ENCODE measurements at regions not wholly inside any gene's neighbourhood (a gene's known extent, or its start where the extent isn't known, plus 50 kb on each side); places are given as distances from the start of the nearest gene placed in this dataset.

DNA sequence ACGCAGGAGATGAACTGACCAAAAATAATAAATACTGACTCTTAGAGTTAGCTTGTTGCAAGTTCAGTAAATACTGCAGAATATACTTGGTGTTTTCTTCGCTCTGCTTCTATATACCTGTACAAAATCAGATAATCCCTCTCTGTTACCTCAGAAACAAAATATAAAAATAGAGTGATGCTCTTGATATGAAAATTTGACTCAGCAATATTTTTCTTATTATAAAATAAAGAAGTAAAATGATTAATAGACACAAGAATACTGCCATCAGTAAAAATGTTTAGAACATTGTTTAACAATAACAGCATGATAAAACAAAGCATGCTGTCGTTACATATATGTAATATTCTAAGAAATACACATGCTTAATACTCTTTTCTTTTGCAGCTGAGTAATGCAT is 1366.9 kb upstream of the EYS start:
- no peaks in the 10 kb centered on the region for H3K9me3 ChIP-seq (ENCODE audit: severe bottlenecking)
- no peak overlapping the region for H3K27ac ChIP-seq
- no peaks in the 10 kb centered on the region for H3K27me3 ChIP-seq (ENCODE audit: insufficient read depth, low read depth, severe bottlenecking)
- TF ChIP-seq, protein P1, sequence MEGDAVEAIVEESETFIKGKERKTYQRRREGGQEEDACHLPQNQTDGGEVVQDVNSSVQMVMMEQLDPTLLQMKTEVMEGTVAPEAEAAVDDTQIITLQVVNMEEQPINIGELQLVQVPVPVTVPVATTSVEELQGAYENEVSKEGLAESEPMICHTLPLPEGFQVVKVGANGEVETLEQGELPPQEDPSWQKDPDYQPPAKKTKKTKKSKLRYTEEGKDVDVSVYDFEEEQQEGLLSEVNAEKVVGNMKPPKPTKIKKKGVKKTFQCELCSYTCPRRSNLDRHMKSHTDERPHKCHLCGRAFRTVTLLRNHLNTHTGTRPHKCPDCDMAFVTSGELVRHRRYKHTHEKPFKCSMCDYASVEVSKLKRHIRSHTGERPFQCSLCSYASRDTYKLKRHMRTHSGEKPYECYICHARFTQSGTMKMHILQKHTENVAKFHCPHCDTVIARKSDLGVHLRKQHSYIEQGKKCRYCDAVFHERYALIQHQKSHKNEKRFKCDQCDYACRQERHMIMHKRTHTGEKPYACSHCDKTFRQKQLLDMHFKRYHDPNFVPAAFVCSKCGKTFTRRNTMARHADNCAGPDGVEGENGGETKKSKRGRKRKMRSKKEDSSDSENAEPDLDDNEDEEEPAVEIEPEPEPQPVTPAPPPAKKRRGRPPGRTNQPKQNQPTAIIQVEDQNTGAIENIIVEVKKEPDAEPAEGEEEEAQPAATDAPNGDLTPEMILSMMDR (IDR thresholded peaks at IDR 0.05; ENCODE audit: low read depth, low read length), result no peak
- H3K4me3 ChIP-seq (ENCODE audit: low read depth, low read length), result no peak overlapping the region
- no peaks in the 10 kb centered on the region for H3K36me3 ChIP-seq
- no peak for DNase-seq

DNA sequence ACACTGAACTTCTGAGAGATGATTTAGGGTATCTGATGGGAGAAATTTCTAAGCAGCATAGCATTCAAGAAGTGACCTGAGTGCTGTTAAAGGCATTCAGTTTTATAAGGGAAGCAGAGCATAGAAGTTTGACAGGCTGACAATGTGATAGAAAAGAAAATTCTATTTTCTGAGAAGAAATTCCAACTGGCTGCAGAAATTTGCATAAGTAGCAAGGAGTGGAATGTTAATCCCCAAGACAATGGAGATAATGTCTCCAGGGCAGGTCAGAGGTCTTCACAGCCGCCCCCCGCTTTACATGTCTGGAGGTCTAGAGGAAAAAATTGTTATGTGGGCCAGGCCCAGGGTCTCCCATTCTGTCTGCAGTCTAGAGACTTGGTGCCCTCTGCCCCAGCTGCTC is 1361.8 kb upstream of the EYS start:
- Histone ChIP-seq H3K27ac (no peak overlapping the region), H3K36me3 (no peaks in the 10 kb centered on the region), H3K27me3 (ENCODE audit: insufficient read depth, low read depth, severe bottlenecking) (no peaks in the 10 kb centered on the region), H3K4me3 (ENCODE audit: low read depth, low read length) (no peak overlapping the region), H3K9me3 (ENCODE audit: severe bottlenecking) (no peaks in the 10 kb centered on the region)
- DNase-seq, result no peak
- TF ChIP-seq, protein P1 (IDR thresholded peaks at IDR 0.05; ENCODE audit: low read depth, low read length), result no peak

DNA sequence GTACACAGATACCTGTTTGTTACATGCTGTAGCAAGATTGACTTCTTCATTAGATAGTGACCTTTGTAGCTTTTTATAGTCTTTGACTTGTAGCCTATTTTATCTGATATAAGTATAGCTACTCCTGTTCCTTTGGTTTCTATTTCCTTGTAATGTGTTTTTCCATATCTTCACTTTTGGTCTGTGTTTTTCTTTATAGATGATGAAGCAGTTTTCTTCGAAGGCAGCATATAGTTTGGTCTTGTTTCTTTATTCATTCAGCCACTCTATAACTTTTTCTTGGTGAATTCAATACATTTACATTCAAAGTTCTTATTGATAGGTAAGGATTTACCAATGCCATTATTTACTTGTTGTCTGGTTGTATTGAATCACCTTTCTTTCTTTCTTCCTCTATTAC is 1357.3 kb upstream of the EYS start:
- TF ChIP-seq, protein P1 (IDR thresholded peaks at IDR 0.05; ENCODE audit: low read depth, low read length), result no peak
- Histone ChIP-seq H3K27ac (no peak overlapping the region), H3K27me3 (ENCODE audit: insufficient read depth, low read depth, severe bottlenecking) (no peaks in the 10 kb centered on the region), H3K36me3 (no peaks in the 10 kb centered on the region), H3K4me3 (ENCODE audit: low read depth, low read length) (no peak overlapping the region), H3K9me3 (ENCODE audit: severe bottlenecking) (no peaks in the 10 kb centered on the region)
- DNase-seq, result no peak

DNA sequence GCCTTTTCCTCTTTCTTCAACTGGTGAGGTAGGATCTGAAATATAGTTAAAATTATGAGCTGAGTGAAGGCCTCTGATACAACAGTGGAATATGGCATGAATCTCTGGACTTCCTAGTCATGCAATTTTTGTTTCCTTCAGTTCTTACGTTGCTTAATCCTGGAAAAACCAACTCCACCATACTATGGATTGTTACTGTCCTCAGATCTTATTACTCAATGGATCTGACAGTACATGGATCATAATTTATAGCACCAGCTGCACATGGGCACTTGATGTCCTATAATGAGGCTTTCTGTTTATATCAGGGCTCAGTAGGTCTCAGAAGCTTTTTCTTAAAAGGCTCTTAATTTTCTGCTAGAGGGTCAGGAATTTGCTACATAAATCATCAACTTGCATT is 1341.0 kb upstream of the EYS start:
- no peak overlapping the region for H3K27ac ChIP-seq
- no peaks in the 10 kb centered on the region for H3K27me3 ChIP-seq (ENCODE audit: insufficient read depth, low read depth, severe bottlenecking)
- no peaks in the 10 kb centered on the region for H3K36me3 ChIP-seq
- no peak for DNase-seq
- no peak overlapping the region for H3K4me3 ChIP-seq (ENCODE audit: low read depth, low read length)
- TF ChIP-seq, protein P1 (IDR thresholded peaks at IDR 0.05; ENCODE audit: low read depth, low read length), result no peak
- H3K9me3 ChIP-seq (ENCODE audit: severe bottlenecking), result no peaks in the 10 kb centered on the region

DNA sequence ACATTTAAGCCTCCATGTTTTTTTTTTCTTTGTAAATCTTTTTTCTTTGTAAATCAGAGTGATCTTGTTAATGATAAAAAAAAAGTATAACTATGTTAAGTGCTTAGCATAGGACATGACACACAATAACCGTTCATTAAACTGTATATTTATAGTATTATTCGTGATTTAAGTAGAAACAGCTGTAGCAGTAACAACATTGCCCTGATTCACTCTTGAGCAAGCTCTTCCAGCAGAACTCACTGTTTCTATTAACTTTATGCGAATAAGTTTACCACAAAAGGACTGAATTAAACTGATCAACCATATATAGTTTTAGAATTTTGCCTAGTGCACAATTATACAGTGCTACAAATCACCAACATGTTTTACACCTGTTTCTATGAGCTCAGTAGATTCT is 1338.0 kb upstream of the EYS start:
- Histone ChIP-seq H3K27me3 (ENCODE audit: insufficient read depth, low read depth, severe bottlenecking) (no peaks in the 10 kb centered on the region), H3K27ac (no peak overlapping the region), H3K4me3 (ENCODE audit: low read depth, low read length) (no peak overlapping the region), H3K9me3 (ENCODE audit: severe bottlenecking) (no peaks in the 10 kb centered on the region), H3K36me3 (no peaks in the 10 kb centered on the region)
- DNase-seq, result no peak
- TF ChIP-seq, protein P1 (IDR thresholded peaks at IDR 0.05; ENCODE audit: low read depth, low read length), result no peak

DNA sequence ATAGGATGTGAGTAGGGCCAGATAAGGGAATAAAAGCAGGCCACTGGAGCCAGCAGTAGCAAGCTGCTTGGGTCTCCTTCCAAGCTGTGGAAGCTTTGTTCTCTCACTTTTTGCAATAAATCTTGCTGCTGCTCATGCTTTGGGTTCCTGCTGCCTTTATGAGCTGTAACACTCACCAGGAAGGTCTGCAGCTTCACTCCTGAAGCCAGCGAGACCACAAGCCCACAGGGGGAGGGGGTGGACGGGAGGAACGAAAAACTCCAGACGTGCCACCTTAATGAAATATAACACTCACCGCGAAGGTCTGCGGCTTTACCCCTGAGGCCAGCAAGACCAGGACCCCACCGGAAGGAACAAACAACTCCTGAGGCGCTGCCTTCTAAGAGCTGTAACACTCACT is 1324.4 kb upstream of the EYS start:
- H3K4me3 ChIP-seq (ENCODE audit: low read depth, low read length), result no peak overlapping the region
- H3K9me3 ChIP-seq (ENCODE audit: severe bottlenecking), result no peaks in the 10 kb centered on the region
- no peaks in the 10 kb centered on the region for H3K27me3 ChIP-seq (ENCODE audit: insufficient read depth, low read depth, severe bottlenecking)
- DNase-seq, result no peak
- TF ChIP-seq, protein P1 (IDR thresholded peaks at IDR 0.05; ENCODE audit: low read depth, low read length), result no peak
- H3K27ac ChIP-seq, result no peak overlapping the region
- H3K36me3 ChIP-seq, result no peaks in the 10 kb centered on the region
